BE2C (cell line): ENCODE measurements at regions not wholly inside any gene's neighbourhood (a gene's known extent, or its start where the extent isn't known, plus 50 kb on each side); places are given as distances from the start of the nearest gene placed in this dataset.
A peak's percentile ranks its signal among the peaks of the same experiment; 100 is the strongest.
"Not testable (repeated sequence)": the region's sequence is repeated elsewhere in the genome, so short reads cannot be mapped to it uniquely, and the experiment has no call there.

ENCODE experiments used
- DNase-seq: peaks from one replicate; pipeline ENCODE4 v3.0.0-alpha.2; 2020
- H3K27me3 ChIP-seq: fragments of 250-450 bp; sonication (Bioruptor Pico); 2 replicates; pipeline ENCODE4 v1.5.1; 2020; ENCODE audit warnings: mild to moderate bottlenecking
- H3K36me3 ChIP-seq: fragments of 250-450 bp; sonication (Bioruptor Pico); 2 replicates; pipeline ENCODE4 v1.5.1; 2020; ENCODE audit warnings: mild to moderate bottlenecking
- H3K4me1 ChIP-seq: fragments of 250-450 bp; sonication (Bioruptor Pico); 2 replicates; pipeline ENCODE4 v1.5.1; 2020
- H3K4me3 ChIP-seq: 2 replicates; pipeline ENCODE4 v1.5.1; 2011; ENCODE audit warnings: low read depth, low read length
- H3K9me3 ChIP-seq: fragments of 250-450 bp; sonication (Bioruptor Pico); 2 replicates; pipeline ENCODE4 v1.5.1; 2020
- CTCF ChIP-seq: IDR thresholded peaks from 2 replicates; pipeline ENCODE4 v1.5.1; 2012; ENCODE audit warnings: mild to moderate bottlenecking, low read depth, low read length

GRCh38 chr1:168835791-168836190, 106.8 kb upstream of the DPT start:
- H3K4me1 ChIP-seq = no peaks in the 10 kb centered on the region
- H3K4me3 ChIP-seq = no peak overlapping the region
- no peaks in the 10 kb centered on the region for H3K9me3 ChIP-seq
- DNase-seq = no peak
- no peaks in the 10 kb centered on the region for H3K36me3 ChIP-seq
- H3K27me3 ChIP-seq = no peaks in the 10 kb centered on the region
- TF ChIP-seq CTCF = no peak

GRCh38 chr1:168836469-168836868, 107.5 kb upstream of the DPT start:
- Histone ChIP-seq H3K4me3 (no peak overlapping the region), H3K4me1 (no peaks in the 10 kb centered on the region), H3K36me3 (no peaks in the 10 kb centered on the region), H3K9me3 (no peaks in the 10 kb centered on the region), H3K27me3 (no peaks in the 10 kb centered on the region)
- DNase-seq = no peak
- no peak for TF ChIP-seq CTCF

- H3K9me3 ChIP-seq, H3K4me1 ChIP-seq, H3K27me3 ChIP-seq, H3K4me3 ChIP-seq, DNase-seq, H3K36me3 ChIP-seq: not testable (repeated sequence)
Observed at GRCh38 chr1:168837230-168837629, 108.2 kb upstream of the DPT start.

GRCh38 chr1:168842306-168842705, 113.3 kb upstream of the DPT start:
- no peaks in the 10 kb centered on the region for H3K27me3 ChIP-seq
- peaks cover 3% of the 10 kb centered on the region for H3K4me1 ChIP-seq
- TF ChIP-seq CTCF = no peak
- H3K4me3 ChIP-seq = no peak overlapping the region
- DNase-seq = no peak
- H3K9me3 ChIP-seq = no peaks in the 10 kb centered on the region
- no peaks in the 10 kb centered on the region for H3K36me3 ChIP-seq

- TF ChIP-seq CTCF = no peak
- no peaks in the 10 kb centered on the region for H3K9me3 ChIP-seq
- H3K27me3 ChIP-seq = no peaks in the 10 kb centered on the region
- no peak for DNase-seq
- no peaks in the 10 kb centered on the region for H3K36me3 ChIP-seq
- peaks cover 3% of the 10 kb centered on the region for H3K4me1 ChIP-seq
- H3K4me3 ChIP-seq = no peak overlapping the region
Observed at GRCh38 chr1:168842916-168843315, 113.9 kb upstream of the DPT start.

- Histone ChIP-seq H3K4me3 (no peak overlapping the region), H3K4me1 (peaks cover 3% of the 10 kb centered on the region), H3K27me3 (no peaks in the 10 kb centered on the region), H3K9me3 (no peaks in the 10 kb centered on the region), H3K36me3 (no peaks in the 10 kb centered on the region)
- no peak for TF ChIP-seq CTCF
- peak; percentile 24 for DNase-seq
Observed at GRCh38 chr1:168843401-168843800, 114.4 kb upstream of the DPT start.

- Histone ChIP-seq H3K4me1 (peaks cover 3% of the 10 kb centered on the region), H3K9me3 (no peaks in the 10 kb centered on the region), H3K36me3 (no peaks in the 10 kb centered on the region), H3K4me3 (no peak overlapping the region), H3K27me3 (no peaks in the 10 kb centered on the region)
- no peak for TF ChIP-seq CTCF
- DNase-seq = no peak
Observed at GRCh38 chr1:168843950-168844349, 114.9 kb upstream of the DPT start.
